Keratinocyte (primary cell): ENCODE measurements at regions not wholly inside any gene's neighbourhood (a gene's known extent, or its start where the extent isn't known, plus 50 kb on each side); places are given as distances from the start of the nearest gene placed in this dataset.

Source experiments
- DNase-seq: peaks from one replicate; pipeline ENCODE4 v3.0.0-alpha.2; 2011; ENCODE audit warnings: low read depth, missing footprints, low spot score
- FAIRE-seq: peaks from 2 replicates; lab custom pipeline; 2011; peaks lifted over from hg19 to GRCh38; lab: Jason Lieb, UNC
- H2AFZ ChIP-seq: 2 replicates; pipeline ENCODE4 v1.6.0; 2012; ENCODE audit warnings: low read length, control low read depth, inconsistent platforms; ENCODE audit not compliant: control insufficient read depth
- H3K27ac ChIP-seq: 2 replicates; pipeline ENCODE4 v1.5.1; 2011; ENCODE audit warnings: low read length; ENCODE audit not compliant: control insufficient read depth, insufficient read depth
- H3K27me3 ChIP-seq: 3 replicates; pipeline ENCODE4 v1.6.0; 2011; ENCODE audit warnings: low read length; ENCODE audit not compliant: control insufficient read depth, insufficient read depth; ENCODE audit errors: extremely low read depth
- H3K36me3 ChIP-seq, 2 experiments: 2 replicates in 1 of 2; 3 replicates in 1 of 2; pipeline ENCODE4 v1.5.1; 2011; ENCODE audit warnings: low read length in 2 of 2, mild to moderate bottlenecking in 1 of 2; ENCODE audit not compliant: control insufficient read depth in 2 of 2, insufficient read depth in 2 of 2; ENCODE audit errors: extremely low read depth in 1 of 2
- H3K4me1 ChIP-seq: 3 replicates; pipeline ENCODE4 v1.5.1; 2011; ENCODE audit warnings: low read length; ENCODE audit not compliant: control insufficient read depth, insufficient read depth; ENCODE audit errors: extremely low read depth
- H3K4me2 ChIP-seq: 3 replicates; pipeline ENCODE4 v1.6.0; 2011; ENCODE audit warnings: low read depth, low read length; ENCODE audit not compliant: control insufficient read depth, insufficient read depth; ENCODE audit errors: extremely low read depth
- H3K4me3 ChIP-seq, 3 experiments: fragments of 200-600 bp in 1 of 3; sonication (generic) in 1 of 3; 2 replicates in 2 of 3; 3 replicates in 1 of 3; pipeline ENCODE4 v1.5.1; 2011 to 2016; ENCODE audit warnings: low read length in 3 of 3, mild to moderate bottlenecking in 3 of 3, control low read depth in 2 of 3, inconsistent platforms in 1 of 3, low read depth in 1 of 3, mixed read lengths in 1 of 3, mixed run types in 1 of 3, moderate library complexity in 1 of 3; ENCODE audit not compliant: control insufficient read depth in 2 of 3, insufficient read depth in 2 of 3; ENCODE audit errors: extremely low read depth in 1 of 3
- H3K79me2 ChIP-seq: 2 replicates; pipeline ENCODE4 v1.6.0; 2012; ENCODE audit warnings: low read length; ENCODE audit not compliant: control insufficient read depth, insufficient read depth
- H3K9ac ChIP-seq: 3 replicates; pipeline ENCODE4 v1.6.0; 2011; ENCODE audit warnings: low read length; ENCODE audit not compliant: control insufficient read depth, insufficient read depth; ENCODE audit errors: extremely low read depth
- H3K9me1 ChIP-seq: 3 replicates; pipeline ENCODE4 v1.6.0; 2011; ENCODE audit warnings: low read length; ENCODE audit not compliant: control insufficient read depth, insufficient read depth; ENCODE audit errors: extremely low read depth
- H3K9me3 ChIP-seq: 2 replicates; pipeline ENCODE4 v1.5.1; 2012; ENCODE audit warnings: low read depth, low read length; ENCODE audit not compliant: control insufficient read depth
- H4K20me1 ChIP-seq: 3 replicates; pipeline ENCODE4 v1.6.0; 2011; ENCODE audit warnings: low read length; ENCODE audit not compliant: control insufficient read depth, insufficient read depth; ENCODE audit errors: extremely low read depth
- CTCF ChIP-seq, 3 experiments: IDR thresholded peaks in 1 of 3; conservative IDR thresholded peaks in 1 of 3; optimal IDR thresholded peaks in 1 of 3; 2 replicates in 2 of 3; 3 replicates in 1 of 3; pipeline versions ENCODE3 to v1.5.1; 2011; ENCODE audit warnings: low read length in 3 of 3, mild to moderate bottlenecking in 3 of 3, moderate library complexity in 2 of 3, control low read depth in 1 of 3, inconsistent platforms in 1 of 3; ENCODE audit not compliant: insufficient read depth in 2 of 3; ENCODE audit errors: extremely low read depth in 1 of 3
- EZH2 ChIP-seq: IDR thresholded peaks from one replicate; pipeline ENCODE4 v1.6.1; 2012; ENCODE audit warnings: inconsistent platforms, mild to moderate bottlenecking, low read length, moderate library complexity
- dilution Hi-C: fragments of 300-500 bp; cut with MboI; formaldehyde crosslinking; loops from one replicate; pipeline ENCODE4 v1.7.0; 2020; ENCODE audit warnings: low sequenced_read_pairs; ENCODE audit not compliant: extremely low pct_ligation_motif_present

GRCh38 chr14:55761651-55762050, 181.6 kb downstream of the KTN1 start:
- no peak overlapping the region for H3K4me3 ChIP-seq
- no peaks in the 10 kb centered on the region for H3K9me3 ChIP-seq
- no peaks in the 10 kb centered on the region for H3K9me1 ChIP-seq
- no peak overlapping the region for H2AFZ ChIP-seq
- DNase-seq, result no peak
- H3K4me1 ChIP-seq, result no peaks in the 10 kb centered on the region
- H3K36me3 ChIP-seq, result no peaks in the 10 kb centered on the region
- dilution Hi-C loops, result no loop called here
- FAIRE-seq, result no peak
- no peak overlapping the region for H3K27ac ChIP-seq
- no peaks in the 10 kb centered on the region for H3K27me3 ChIP-seq
- no peaks in the 10 kb centered on the region for H3K79me2 ChIP-seq
- TF ChIP-seq EZH2, result no peak
- no peak for TF ChIP-seq CTCF (optimal IDR thresholded peaks at IDR 0.05 in 1 of 3, IDR thresholded peaks at IDR 0.05 in 1 of 3, conservative IDR thresholded peaks at IDR 0.05 in 1 of 3; ENCODE audit: extremely low read depth in 1 of 3, insufficient read depth in 2 of 3, low read length in 3 of 3)
- no peaks in the 10 kb centered on the region for H4K20me1 ChIP-seq
- no peak overlapping the region for H3K4me2 ChIP-seq
- no peak overlapping the region for H3K9ac ChIP-seq

GRCh38 chr14:55762595-55763232, 182.7 kb downstream of the KTN1 start:
- H3K27me3 ChIP-seq, result no peaks in the 10 kb centered on the region
- H3K4me1 ChIP-seq, result no peaks in the 10 kb centered on the region
- dilution Hi-C loops, result no loop called here
- H3K9me1 ChIP-seq, result no peaks in the 10 kb centered on the region
- DNase-seq, result no peak
- no peak for FAIRE-seq
- no peaks in the 10 kb centered on the region for H3K9me3 ChIP-seq
- no peak for TF ChIP-seq CTCF (optimal IDR thresholded peaks at IDR 0.05 in 1 of 3, IDR thresholded peaks at IDR 0.05 in 1 of 3, conservative IDR thresholded peaks at IDR 0.05 in 1 of 3; ENCODE audit: extremely low read depth in 1 of 3, insufficient read depth in 2 of 3, low read length in 3 of 3)
- no peak for TF ChIP-seq EZH2
- H2AFZ ChIP-seq, result no peak overlapping the region
- no peak overlapping the region for H3K27ac ChIP-seq
- H3K79me2 ChIP-seq, result no peaks in the 10 kb centered on the region
- H3K4me3 ChIP-seq, result no peak overlapping the region
- H3K9ac ChIP-seq, result no peak overlapping the region
- no peaks in the 10 kb centered on the region for H4K20me1 ChIP-seq
- H3K4me2 ChIP-seq, result no peak overlapping the region
- H3K36me3 ChIP-seq, result no peaks in the 10 kb centered on the region
